ENCODE measurements at regions not wholly inside any gene's neighbourhood (a gene's known extent, or its start where the extent isn't known, plus 50 kb on each side); places are given as distances from the start of the nearest gene placed in this dataset.

DNA sequence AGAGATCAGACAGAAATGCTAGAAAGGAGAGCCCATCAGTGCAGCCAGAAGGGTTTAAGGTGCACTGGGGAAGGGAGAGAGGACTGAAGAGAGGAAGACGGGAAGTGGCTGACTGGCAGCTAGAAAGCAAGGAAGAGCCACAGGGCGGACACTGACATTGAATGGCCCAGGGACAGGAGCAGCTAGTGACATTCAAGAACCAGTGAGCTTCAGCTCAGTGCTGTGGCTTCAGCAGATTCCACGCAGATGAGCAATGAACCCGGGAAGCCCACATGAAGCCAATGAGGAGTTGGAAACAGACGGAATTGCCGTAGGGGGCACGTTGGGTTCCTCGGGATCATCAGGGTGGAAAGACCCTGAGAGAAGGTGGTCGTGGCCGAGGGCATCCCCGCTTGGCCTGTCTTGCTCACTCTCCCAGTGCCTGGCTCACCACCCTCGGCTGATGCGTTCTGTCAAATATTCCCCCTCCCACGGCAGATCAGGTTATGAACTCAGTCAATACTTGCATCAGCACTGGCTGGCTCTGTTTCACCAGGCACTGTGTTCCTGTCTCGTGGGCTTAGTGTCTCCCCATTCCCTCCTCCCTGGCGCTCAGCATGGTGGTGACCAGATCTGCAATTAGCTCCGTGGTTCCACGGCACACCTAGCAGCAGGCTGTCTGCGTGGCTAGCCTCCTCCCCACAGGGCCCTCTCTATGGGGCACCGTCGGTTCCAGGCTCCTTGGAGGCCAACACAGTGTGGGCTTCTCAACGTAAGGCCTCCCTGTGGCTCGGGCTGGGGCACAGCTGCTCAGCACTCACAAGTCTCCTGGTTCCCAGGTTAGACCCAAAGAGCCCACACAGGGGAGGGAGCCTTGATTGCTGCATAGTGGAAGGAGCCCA is 145.5 kb downstream of the TRIM29 start:
- TF ChIP-seq, protein P1, sequence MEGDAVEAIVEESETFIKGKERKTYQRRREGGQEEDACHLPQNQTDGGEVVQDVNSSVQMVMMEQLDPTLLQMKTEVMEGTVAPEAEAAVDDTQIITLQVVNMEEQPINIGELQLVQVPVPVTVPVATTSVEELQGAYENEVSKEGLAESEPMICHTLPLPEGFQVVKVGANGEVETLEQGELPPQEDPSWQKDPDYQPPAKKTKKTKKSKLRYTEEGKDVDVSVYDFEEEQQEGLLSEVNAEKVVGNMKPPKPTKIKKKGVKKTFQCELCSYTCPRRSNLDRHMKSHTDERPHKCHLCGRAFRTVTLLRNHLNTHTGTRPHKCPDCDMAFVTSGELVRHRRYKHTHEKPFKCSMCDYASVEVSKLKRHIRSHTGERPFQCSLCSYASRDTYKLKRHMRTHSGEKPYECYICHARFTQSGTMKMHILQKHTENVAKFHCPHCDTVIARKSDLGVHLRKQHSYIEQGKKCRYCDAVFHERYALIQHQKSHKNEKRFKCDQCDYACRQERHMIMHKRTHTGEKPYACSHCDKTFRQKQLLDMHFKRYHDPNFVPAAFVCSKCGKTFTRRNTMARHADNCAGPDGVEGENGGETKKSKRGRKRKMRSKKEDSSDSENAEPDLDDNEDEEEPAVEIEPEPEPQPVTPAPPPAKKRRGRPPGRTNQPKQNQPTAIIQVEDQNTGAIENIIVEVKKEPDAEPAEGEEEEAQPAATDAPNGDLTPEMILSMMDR (conservative IDR thresholded peaks at IDR 0.05 in 1 of 2, IDR thresholded peaks at IDR 0.05 in 1 of 2; ENCODE audit: extremely low read depth in 1 of 2, insufficient read depth in 1 of 2, low read depth in 1 of 2, low read length in 2 of 2) = no peak
- no peak for TF ChIP-seq EZH2 (IDR thresholded peaks at IDR 0.05; ENCODE audit: borderline replicate concordance, low read length)
